GM18508 (cell line): ENCODE measurements at regions not wholly inside any gene's neighbourhood (a gene's known extent, or its start where the extent isn't known, plus 50 kb on each side); places are given as distances from the start of the nearest gene placed in this dataset.

Experiments
- ATAC-seq: cut with Tn5 transposase; IDR thresholded peaks from one replicate; pipeline ENCODE4 v1.9.1; 2021; ENCODE audit warnings: moderate number of reproducible peaks; ENCODE audit not compliant: insufficient read depth, unreplicated experiment

- no peak for ATAC-seq
These were observed 613.0 kb upstream of the WWC1 start for GRCh38 chr5:167678481-167678880.

GRCh38 chr5:167684251-167684650 lies 607.2 kb upstream of the WWC1 start:
- no peak for ATAC-seq

GRCh38 chr5:167688341-167689130 lies 602.9 kb upstream of the WWC1 start:
- ATAC-seq: no peak

- ATAC-seq: no peak
These were observed 596.9 kb upstream of the WWC1 start for GRCh38 chr5:167694325-167695147.

- no peak for ATAC-seq
These were observed 594.7 kb upstream of the WWC1 start for GRCh38 chr5:167696558-167697314.

GRCh38 chr5:167699432-167699831 lies 592.0 kb upstream of the WWC1 start:
- no peak for ATAC-seq

GRCh38 chr5:167701051-167701450 lies 590.4 kb upstream of the WWC1 start:
- no peak for ATAC-seq

GRCh38 chr5:167702014-167702413 lies 589.4 kb upstream of the WWC1 start:
- no peak for ATAC-seq

- no peak for ATAC-seq
These were observed 583.0 kb upstream of the WWC1 start for GRCh38 chr5:167708449-167708848.

GRCh38 chr5:167709625-167710024 lies 581.8 kb upstream of the WWC1 start:
- ATAC-seq: no peak

- ATAC-seq: no peak
These were observed 580.9 kb upstream of the WWC1 start for GRCh38 chr5:167710444-167711073.

- ATAC-seq: no peak
These were observed 578.4 kb upstream of the WWC1 start for GRCh38 chr5:167712986-167713585.

GRCh38 chr5:167713896-167714295 lies 577.5 kb upstream of the WWC1 start:
- ATAC-seq: no peak

GRCh38 chr5:167716126-167716775 lies 575.2 kb upstream of the WWC1 start:
- ATAC-seq: no peak

- no peak for ATAC-seq
These were observed 571.2 kb upstream of the WWC1 start for GRCh38 chr5:167720259-167720658.

GRCh38 chr5:167720676-167721260 lies 570.7 kb upstream of the WWC1 start:
- no peak for ATAC-seq

- ATAC-seq: no peak
These were observed 569.5 kb upstream of the WWC1 start for GRCh38 chr5:167721926-167722440.

- ATAC-seq: peak; percentile 96
These were observed 568.1 kb upstream of the WWC1 start for GRCh38 chr5:167723254-167723871.
